Body of pancreas (tissue), 4 donors: ENCODE measurements at regions not wholly inside any gene's neighbourhood (a gene's known extent, or its start where the extent isn't known, plus 50 kb on each side); places are given as distances from the start of the nearest gene placed in this dataset.

ENCODE experiments used
- ATAC-seq: fragments of 150-250 bp; one replicate; pipeline ENCODE4 v1.9.1; 2016
- DNase-seq, 4 donors: peaks; one replicate each; pipeline ENCODE4 v3.0.0-alpha.2; 2019
- H3K27ac ChIP-seq, 4 donors: fragments of 200-600 bp; sonication (generic); 1 replicate in 3 of 4; 2 replicates in 1 of 4; pipeline versions ENCODE4 v1.5.1 to v1.6.1; 2016 to 2019; ENCODE audit warnings: mild to moderate bottlenecking in 1 of 4, mixed read lengths in 1 of 4, moderate library complexity in 1 of 4
- H3K27me3 ChIP-seq, 2 donors: fragments of 200-600 bp; sonication (generic); one replicate each; pipeline ENCODE4 v1.6.0; 2016; ENCODE audit warnings: mild to moderate bottlenecking in 1 of 2
- H3K36me3 ChIP-seq, 2 donors: fragments of 200-600 bp; sonication (generic); replicated peaks in 1 of 2; 2 replicates each; pipeline ENCODE4 v1.5.1; 2016; ENCODE audit warnings: low read depth in 2 of 2; ENCODE audit not compliant: insufficient read depth in 1 of 2
- H3K4me1 ChIP-seq: fragments of 200-600 bp; sonication (generic); one replicate; pipeline ENCODE4 v1.6.0; 2016
- H3K4me3 ChIP-seq, 2 donors: fragments of 200-600 bp; sonication (generic); 1 replicate in 1 of 2; 2 replicates in 1 of 2; pipeline ENCODE4 v1.5.1; 2016 to 2019
- H3K9me3 ChIP-seq, 3 donors: fragments of 200-600 bp; sonication (generic); 1 replicate in 2 of 3; 2 replicates in 1 of 3; pipeline ENCODE4 v1.5.1; 2016
- POLR2A ChIP-seq, 3 donors: fragments of 450-650 bp; IDR thresholded peaks; one replicate each; pipeline ENCODE4 v1.6.1; 2016; ENCODE audit warnings: antibody characterized with exemption in 3 of 3, mild to moderate bottlenecking in 2 of 3
- WGBS, 2 donors: methylation state at CpG; one replicate each; pipeline ENCODE4 v1.1.5; 2017; 5-methylcytosine and 5-hydroxymethylcytosine counted together
- intact Hi-C: fragments of 100-400 bp; cut with DNase I; formaldehyde crosslinking; loops from one replicate; pipeline ENCODE4 v1.15.1; 2023
- TF ChIP-seq, protein P1 (sequence below), 7 experiments: fragments of 450-650 bp in 4 of 7; fragments of 200-600 bp in 3 of 7; sonication (generic) in 3 of 7; IDR thresholded peaks; one replicate each; pipeline ENCODE4 v1.5.1; 2016 to 2019; ENCODE audit warnings: antibody characterized with exemption in 7 of 7

DNA sequence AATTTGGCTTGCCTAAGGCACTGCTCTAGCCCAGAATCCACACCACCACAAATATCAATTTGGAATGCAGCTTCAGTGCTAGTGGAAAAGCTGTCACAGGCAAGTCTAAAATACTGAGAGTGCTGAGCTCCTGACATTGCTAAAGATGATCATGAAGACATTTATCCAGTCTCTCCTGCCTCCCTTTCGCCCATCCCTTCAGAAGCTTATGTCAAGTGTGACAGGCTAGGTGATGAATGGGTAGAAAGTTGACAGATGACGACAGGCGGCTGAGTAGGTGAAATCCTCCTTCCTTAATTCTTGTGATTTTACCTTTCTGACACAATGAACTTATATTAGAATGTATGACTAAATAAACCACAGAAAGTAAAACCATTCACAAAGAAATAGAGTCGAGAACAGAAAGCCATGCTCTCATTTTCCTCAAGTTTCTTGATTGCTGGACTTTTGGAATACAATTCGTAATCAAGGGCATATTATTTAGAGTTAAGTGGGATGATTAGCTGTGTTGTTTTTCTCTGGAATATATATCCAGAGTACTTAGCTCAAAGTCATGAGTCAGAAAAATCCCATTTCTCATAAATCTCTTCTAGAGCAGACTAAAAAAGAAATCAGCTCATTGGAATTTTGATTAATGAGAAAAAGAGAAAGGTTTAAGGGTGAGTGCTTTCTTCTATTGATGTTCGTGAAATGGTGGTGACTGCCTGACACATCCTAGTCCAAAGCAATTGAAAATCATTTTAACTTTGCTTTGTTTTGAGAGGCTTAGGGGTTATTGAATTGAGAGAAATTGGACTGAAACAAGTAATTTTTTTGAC, 1228.2 kb upstream of the CITED2 start:
- WGBS, 2 donors, result 70 to 72% methylated on average over 6 of the region's 6 CpGs
- Histone ChIP-seq H3K4me1 (no peaks in the 10 kb centered on the region), H3K27me3 (no peaks in the 10 kb centered on the region), H3K36me3 (no peaks in the 10 kb centered on the region), H3K4me3 (no peak overlapping the region), H3K9me3 (no peaks in the 10 kb centered on the region), H3K27ac (no peak overlapping the region)
- TF ChIP-seq, protein P1, sequence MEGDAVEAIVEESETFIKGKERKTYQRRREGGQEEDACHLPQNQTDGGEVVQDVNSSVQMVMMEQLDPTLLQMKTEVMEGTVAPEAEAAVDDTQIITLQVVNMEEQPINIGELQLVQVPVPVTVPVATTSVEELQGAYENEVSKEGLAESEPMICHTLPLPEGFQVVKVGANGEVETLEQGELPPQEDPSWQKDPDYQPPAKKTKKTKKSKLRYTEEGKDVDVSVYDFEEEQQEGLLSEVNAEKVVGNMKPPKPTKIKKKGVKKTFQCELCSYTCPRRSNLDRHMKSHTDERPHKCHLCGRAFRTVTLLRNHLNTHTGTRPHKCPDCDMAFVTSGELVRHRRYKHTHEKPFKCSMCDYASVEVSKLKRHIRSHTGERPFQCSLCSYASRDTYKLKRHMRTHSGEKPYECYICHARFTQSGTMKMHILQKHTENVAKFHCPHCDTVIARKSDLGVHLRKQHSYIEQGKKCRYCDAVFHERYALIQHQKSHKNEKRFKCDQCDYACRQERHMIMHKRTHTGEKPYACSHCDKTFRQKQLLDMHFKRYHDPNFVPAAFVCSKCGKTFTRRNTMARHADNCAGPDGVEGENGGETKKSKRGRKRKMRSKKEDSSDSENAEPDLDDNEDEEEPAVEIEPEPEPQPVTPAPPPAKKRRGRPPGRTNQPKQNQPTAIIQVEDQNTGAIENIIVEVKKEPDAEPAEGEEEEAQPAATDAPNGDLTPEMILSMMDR (IDR thresholded peaks at IDR 0.05), result no peak
- TF ChIP-seq POLR2A (IDR thresholded peaks at IDR 0.05), result no peak
- no peak for ATAC-seq
- intact Hi-C loops, result no loop called here
- DNase-seq, result no peak

DNA sequence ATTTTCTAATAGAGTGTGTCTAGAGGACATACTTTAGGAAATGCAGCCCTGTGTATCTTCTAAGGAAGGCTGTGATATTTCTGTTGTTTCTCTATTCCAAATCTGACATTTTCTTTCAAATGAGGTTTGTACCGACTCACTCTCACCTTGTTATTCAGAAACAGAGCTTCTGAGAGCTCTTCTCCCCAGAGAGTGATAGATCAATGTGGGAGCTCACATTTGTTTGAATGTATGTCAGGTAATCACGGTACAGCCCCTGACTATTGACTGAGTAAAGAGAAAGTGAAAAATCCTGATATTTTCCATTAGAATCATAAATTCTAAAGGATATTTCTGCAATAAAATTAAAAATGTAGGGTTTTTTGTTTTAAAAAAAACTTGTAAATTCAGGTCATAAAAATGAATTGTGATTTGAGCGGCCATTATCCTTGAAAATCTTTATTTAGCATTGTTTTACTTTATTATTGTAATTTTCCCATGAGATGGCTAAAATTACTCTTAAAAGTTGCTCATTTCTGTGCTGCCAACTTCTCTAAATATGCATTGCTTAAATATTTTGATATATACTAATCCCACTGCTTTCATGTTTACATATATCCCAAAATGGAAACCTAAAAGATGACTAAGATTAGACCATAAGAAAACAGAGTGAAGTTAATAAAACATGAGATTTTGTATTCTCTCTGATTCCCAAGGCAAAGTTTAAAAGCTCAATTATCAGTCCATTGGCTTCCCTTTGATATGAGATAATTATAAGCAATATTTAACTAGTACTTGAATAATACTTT, 1226.8 kb upstream of the CITED2 start:
- 40 to 54% methylated on average over 3 of the region's 3 CpGs for WGBS, 2 donors
- no peaks in the 10 kb centered on the region for H3K9me3 ChIP-seq
- H3K27ac ChIP-seq, result no peak overlapping the region
- no peak for DNase-seq
- TF ChIP-seq POLR2A (IDR thresholded peaks at IDR 0.05), result no peak
- TF ChIP-seq, protein P1 (IDR thresholded peaks at IDR 0.05), result no peak
- no peaks in the 10 kb centered on the region for H3K36me3 ChIP-seq
- no peak overlapping the region for H3K4me3 ChIP-seq
- intact Hi-C loops, result no loop called here
- ATAC-seq, result no peak
- H3K27me3 ChIP-seq, result no peaks in the 10 kb centered on the region
- H3K4me1 ChIP-seq, result no peaks in the 10 kb centered on the region

DNA sequence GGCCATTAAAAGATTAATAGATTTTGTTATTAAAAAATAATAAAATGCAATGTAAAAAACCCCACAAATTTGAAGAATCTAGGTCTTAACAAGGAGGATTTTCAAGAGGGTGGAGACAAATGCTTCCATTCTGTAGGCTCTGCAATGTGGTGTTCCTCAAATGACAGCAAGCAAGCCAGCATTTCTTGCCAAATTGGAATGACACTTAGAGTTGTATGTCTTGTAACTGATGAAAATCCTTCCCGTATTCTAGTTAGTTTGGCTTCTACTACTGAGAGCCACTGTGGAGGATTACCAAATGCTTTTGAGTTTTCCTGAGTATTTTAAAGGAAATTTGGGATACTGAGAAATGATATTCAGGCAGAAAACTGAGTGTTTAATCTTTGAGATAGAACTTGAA, 1225.5 kb upstream of the CITED2 start:
- intact Hi-C loops, result no loop called here
- no peak overlapping the region for H3K4me3 ChIP-seq
- 53 to 68% methylated on average over 1 of the region's 1 CpG for WGBS, 2 donors
- H3K27ac ChIP-seq, result no peak overlapping the region
- ATAC-seq (no peak), DNase-seq (no peak)
- H3K4me1 ChIP-seq, result no peaks in the 10 kb centered on the region
- H3K36me3 ChIP-seq, result no peaks in the 10 kb centered on the region
- H3K27me3 ChIP-seq, result no peaks in the 10 kb centered on the region
- H3K9me3 ChIP-seq, result no peaks in the 10 kb centered on the region
- TF ChIP-seq, protein P1 (IDR thresholded peaks at IDR 0.05), result no peak

DNA sequence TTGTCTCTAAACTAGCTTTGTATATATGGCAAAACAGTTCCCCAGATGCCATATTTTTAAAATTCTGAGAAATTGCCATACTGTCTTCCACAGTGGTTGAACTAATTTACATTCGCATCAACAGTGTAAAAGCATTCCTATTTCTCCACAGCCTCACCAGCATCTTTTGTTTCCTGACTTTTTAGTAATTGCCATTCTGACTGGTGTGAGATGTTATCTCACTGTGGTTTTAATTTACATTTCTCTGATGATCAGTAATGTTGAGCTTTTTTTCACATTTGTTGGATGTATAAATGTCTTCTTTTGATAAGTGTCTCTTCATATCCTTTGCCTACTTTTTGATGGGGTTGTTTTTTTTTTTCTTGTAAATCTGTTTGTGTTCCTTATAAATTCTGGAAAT, 1222.7 kb upstream of the CITED2 start:
- TF ChIP-seq POLR2A (IDR thresholded peaks at IDR 0.05), result no peak
- TF ChIP-seq, protein P1 (IDR thresholded peaks at IDR 0.05), result no peak
- ATAC-seq, result no peak
- H3K9me3 ChIP-seq, result peaks cover 0 to 6% (median 0%) of the 10 kb centered on the region in 3 donors
- H3K27me3 ChIP-seq, result no peaks in the 10 kb centered on the region
- no peak for DNase-seq
- intact Hi-C loops, result no loop called here
- H3K36me3 ChIP-seq, result no peaks in the 10 kb centered on the region
- H3K4me3 ChIP-seq, result no peak overlapping the region
- no peak overlapping the region for H3K27ac ChIP-seq
- H3K4me1 ChIP-seq, result no peaks in the 10 kb centered on the region
- 85 to 90% methylated on average over 1 of the region's 1 CpG for WGBS, 2 donors
